Neuronal stem cell (in vitro differentiated cells): ENCODE measurements at regions not wholly inside any gene's neighbourhood (a gene's known extent, or its start where the extent isn't known, plus 50 kb on each side); places are given as distances from the start of the nearest gene placed in this dataset.

ENCODE experiments used
- DNase-seq: peaks from one replicate; pipeline ENCODE4 v3.0.0-alpha.2; 2013; ENCODE audit warnings: low spot score
- H2AFZ ChIP-seq: one replicate; pipeline ENCODE4 v1.6.1; 2013; ENCODE audit warnings: mild to moderate bottlenecking, low read length, inconsistent platforms
- H2AK5ac ChIP-seq: 2 replicates; pipeline ENCODE4 v1.6.1; 2013; ENCODE audit warnings: low read depth, mild to moderate bottlenecking, inconsistent platforms, low read length, moderate library complexity, mixed read lengths
- H2BK120ac ChIP-seq: 2 replicates; pipeline ENCODE4 v1.6.1; 2013; ENCODE audit warnings: low read depth, mild to moderate bottlenecking, inconsistent platforms, low read length, moderate library complexity, mixed read lengths
- H2BK12ac ChIP-seq: one replicate; pipeline ENCODE4 v1.6.1; 2013; ENCODE audit warnings: low read length, inconsistent platforms
- H2BK15ac ChIP-seq: 2 replicates; pipeline ENCODE4 v1.6.1; 2013; ENCODE audit warnings: mild to moderate bottlenecking, low read length, inconsistent platforms, mixed read lengths
- H2BK5ac ChIP-seq: one replicate; pipeline ENCODE4 v1.6.1; 2013; ENCODE audit warnings: inconsistent platforms, mild to moderate bottlenecking, low read length, moderate library complexity
- H3K14ac ChIP-seq: one replicate; pipeline ENCODE4 v1.6.1; 2013; ENCODE audit warnings: low read length, inconsistent platforms
- H3K18ac ChIP-seq: 2 replicates; pipeline ENCODE4 v1.6.1; 2013; ENCODE audit warnings: low read length, inconsistent platforms
- H3K23ac ChIP-seq: 2 replicates; pipeline ENCODE4 v1.6.1; 2013; ENCODE audit warnings: low read depth, mild to moderate bottlenecking, mixed read lengths, low read length, inconsistent platforms; ENCODE audit not compliant: poor library complexity
- H3K27ac ChIP-seq: replicated peaks from 3 replicates; pipeline ENCODE4 v1.5.1; 2013; ENCODE audit warnings: low read length, inconsistent platforms
- H3K27me3 ChIP-seq, 3 experiments: 2 replicates each; pipeline ENCODE4 v1.6.1; 2013; ENCODE audit warnings: low read length in 3 of 3, mild to moderate bottlenecking in 2 of 3, inconsistent platforms in 1 of 3, low read depth in 1 of 3, mixed read lengths in 1 of 3, moderate library complexity in 1 of 3; ENCODE audit not compliant: control insufficient read depth in 3 of 3, insufficient read depth in 3 of 3
- H3K36me3 ChIP-seq, 2 donors: replicated peaks in 1 of 2; 2 replicates each; pipeline ENCODE4 v1.6.1; 2013; ENCODE audit warnings: low read length in 2 of 2; ENCODE audit not compliant: control insufficient read depth in 2 of 2, insufficient read depth in 2 of 2
- H3K4ac ChIP-seq: 2 replicates; pipeline ENCODE4 v1.6.1; 2013; ENCODE audit warnings: inconsistent platforms, mild to moderate bottlenecking, low read length, moderate library complexity
- H3K4me1 ChIP-seq, 2 donors: 1 replicate in 1 of 2; 2 replicates in 1 of 2; pipeline ENCODE4 v1.6.1; 2013; ENCODE audit warnings: low read length in 2 of 2, low read depth in 1 of 2; ENCODE audit not compliant: control insufficient read depth in 2 of 2, insufficient read depth in 1 of 2
- H3K4me2 ChIP-seq: one replicate; pipeline ENCODE4 v1.6.1; 2013; ENCODE audit warnings: mild to moderate bottlenecking, low read length, inconsistent platforms; ENCODE audit not compliant: insufficient read depth, poor library complexity, severe bottlenecking
- H3K4me3 ChIP-seq, 2 donors: 2 replicates each; pipeline ENCODE4 v1.5.1; 2013; ENCODE audit warnings: low read length in 2 of 2, mild to moderate bottlenecking in 2 of 2, inconsistent platforms in 1 of 2, moderate library complexity in 1 of 2
- H3K79me1 ChIP-seq: one replicate; pipeline ENCODE4 v1.6.1; 2013; ENCODE audit warnings: low read depth, mild to moderate bottlenecking, inconsistent platforms, low read length, moderate library complexity
- H3K9ac ChIP-seq: one replicate; pipeline ENCODE4 v1.6.1; 2013; ENCODE audit warnings: mild to moderate bottlenecking, low read depth, low read length, inconsistent platforms; ENCODE audit not compliant: poor library complexity
- H3K9me3 ChIP-seq, 2 donors: replicated peaks in 1 of 2; 2 replicates each; pipeline versions ENCODE3 to v1.6.1; 2013; ENCODE audit warnings: low read length in 2 of 2, mild to moderate bottlenecking in 2 of 2, inconsistent platforms in 1 of 2, low read depth in 1 of 2, mixed read lengths in 1 of 2, moderate library complexity in 1 of 2; ENCODE audit not compliant: control insufficient read depth in 2 of 2, insufficient read depth in 1 of 2
- H4K8ac ChIP-seq: one replicate; pipeline ENCODE4 v1.6.1; 2013; ENCODE audit warnings: low read depth, mild to moderate bottlenecking, inconsistent platforms, low read length, moderate library complexity
- H4K91ac ChIP-seq: one replicate; pipeline ENCODE4 v1.6.1; 2013; ENCODE audit warnings: low read length, low read depth, mild to moderate bottlenecking, inconsistent platforms; ENCODE audit not compliant: poor library complexity
- WGBS, 2 donors: extraction: QIAGEN DNeasy Blood & Tissue Kit; methylation state at CpG; one replicate each; pipeline ENCODE4 v1.1.7; 2013; ENCODE audit warnings: missing lambda C conversion rate in 2 of 2, mixed read lengths in 1 of 2; ENCODE audit not compliant: insufficient read length in 2 of 2, insufficient replicate concordance in 1 of 2; ENCODE audit errors: extremely low coverage in 2 of 2; 5-methylcytosine and 5-hydroxymethylcytosine counted together

- no peak overlapping the region for H2BK15ac ChIP-seq
- H2BK5ac ChIP-seq = no peak overlapping the region
- no peak overlapping the region for H4K91ac ChIP-seq
- H3K23ac ChIP-seq = no peak overlapping the region
- H3K9me3 ChIP-seq = no peaks in the 10 kb centered on the region
- H3K4me2 ChIP-seq = no peak overlapping the region
- H3K9ac ChIP-seq = no peak overlapping the region
- H3K14ac ChIP-seq = no peak overlapping the region
- H3K79me1 ChIP-seq = no peaks in the 10 kb centered on the region
- H4K8ac ChIP-seq = no peak overlapping the region
- no CpG with 5 or more reads among the region's 1 CpG for WGBS, 2 donors
- no peak overlapping the region for H2AFZ ChIP-seq
- no peaks in the 10 kb centered on the region for H3K27me3 ChIP-seq
- H3K4ac ChIP-seq = no peak overlapping the region
- no peak overlapping the region for H2AK5ac ChIP-seq
- no peak overlapping the region for H3K18ac ChIP-seq
- H2BK12ac ChIP-seq = no peak overlapping the region
- H3K36me3 ChIP-seq = no peaks in the 10 kb centered on the region
- peaks cover 0 to 3% of the 10 kb centered on the region in 2 donors for H3K4me1 ChIP-seq
- DNase-seq = peak; percentile 14
- no peak overlapping the region for H2BK120ac ChIP-seq
- H3K27ac ChIP-seq = peak overlapping the region; percentile 47
- no peak overlapping the region for H3K4me3 ChIP-seq
Measured at GRCh38 chr9:24436761-24437160, 108.9 kb downstream of the IZUMO3 start.

- no peak overlapping the region for H3K4me3 ChIP-seq
- no peak overlapping the region for H4K8ac ChIP-seq
- H2AK5ac ChIP-seq = no peak overlapping the region
- H3K27ac ChIP-seq = no peak overlapping the region
- no peak for DNase-seq
- H3K9ac ChIP-seq = no peak overlapping the region
- no peak overlapping the region for H3K23ac ChIP-seq
- H3K4ac ChIP-seq = no peak overlapping the region
- H3K27me3 ChIP-seq = no peaks in the 10 kb centered on the region
- no peak overlapping the region for H3K18ac ChIP-seq
- no peak overlapping the region for H2BK120ac ChIP-seq
- WGBS, 2 donors = no CpG with 5 or more reads among the region's 1 CpG
- no peak overlapping the region for H2BK5ac ChIP-seq
- H3K4me2 ChIP-seq = no peak overlapping the region
- no peak overlapping the region for H3K14ac ChIP-seq
- no peak overlapping the region for H2BK12ac ChIP-seq
- no peak overlapping the region for H2BK15ac ChIP-seq
- H4K91ac ChIP-seq = no peak overlapping the region
- H2AFZ ChIP-seq = peak overlapping the region; percentile 3
- no peaks in the 10 kb centered on the region for H3K9me3 ChIP-seq
- no peaks in the 10 kb centered on the region for H3K79me1 ChIP-seq
- peaks cover 0 to 3% of the 10 kb centered on the region in 2 donors for H3K4me1 ChIP-seq
- no peaks in the 10 kb centered on the region for H3K36me3 ChIP-seq
Measured at GRCh38 chr9:24434183-24434582, 111.5 kb downstream of the IZUMO3 start.

GRCh38 chr9:24416136-24416535, 129.6 kb downstream of the IZUMO3 start:
- Histone ChIP-seq H3K4me3 (no peak overlapping the region), H3K36me3 (no peaks in the 10 kb centered on the region), H3K14ac (no peak overlapping the region), H3K4me1 (no peaks in the 10 kb centered on the region), H3K4me2 (no peak overlapping the region), H2BK15ac (no peak overlapping the region), H3K9me3 (no peaks in the 10 kb centered on the region), H4K91ac (no peak overlapping the region), H3K9ac (no peak overlapping the region), H2BK5ac (no peak overlapping the region), H3K4ac (no peak overlapping the region), H2AK5ac (no peak overlapping the region), H2BK12ac (no peak overlapping the region), H2BK120ac (no peak overlapping the region), H2AFZ (no peak overlapping the region), H3K27me3 (no peaks in the 10 kb centered on the region), H3K79me1 (no peaks in the 10 kb centered on the region), H3K18ac (no peak overlapping the region), H3K27ac (no peak overlapping the region), H3K23ac (no peak overlapping the region), H4K8ac (no peak overlapping the region)
- DNase-seq = no peak
- no CpG with 5 or more reads among the region's 1 CpG for WGBS, 2 donors

GRCh38 chr9:24413651-24414050, 132.0 kb downstream of the IZUMO3 start:
- no peak overlapping the region for H3K18ac ChIP-seq
- H3K9ac ChIP-seq = no peak overlapping the region
- H3K4me2 ChIP-seq = no peak overlapping the region
- H2AK5ac ChIP-seq = no peak overlapping the region
- no peak overlapping the region for H2BK120ac ChIP-seq
- no peak for DNase-seq
- H2BK5ac ChIP-seq = no peak overlapping the region
- H3K4me1 ChIP-seq = no peaks in the 10 kb centered on the region
- no peak overlapping the region for H3K4ac ChIP-seq
- no peak overlapping the region for H3K23ac ChIP-seq
- no peak overlapping the region for H2AFZ ChIP-seq
- H2BK15ac ChIP-seq = no peak overlapping the region
- H3K4me3 ChIP-seq = no peak overlapping the region
- H3K79me1 ChIP-seq = no peaks in the 10 kb centered on the region
- no peak overlapping the region for H4K8ac ChIP-seq
- no peak overlapping the region for H3K14ac ChIP-seq
- H3K9me3 ChIP-seq = no peaks in the 10 kb centered on the region
- no CpG with 5 or more reads among the region's 2 CpGs for WGBS, 2 donors
- H4K91ac ChIP-seq = no peak overlapping the region
- no peaks in the 10 kb centered on the region for H3K27me3 ChIP-seq
- H2BK12ac ChIP-seq = no peak overlapping the region
- H3K27ac ChIP-seq = no peak overlapping the region
- H3K36me3 ChIP-seq = no peaks in the 10 kb centered on the region
